ENCODE measurements at regions not wholly inside any gene's neighbourhood (a gene's known extent, or its start where the extent isn't known, plus 50 kb on each side); places are given as distances from the start of the nearest gene placed in this dataset.

GRCh38 chr9:12091865-12092527 lies 601.2 kb upstream of the TYRP1 start:
- no peak overlapping the region for H3K4me3 ChIP-seq (ENCODE audit: control insufficient read depth, low read depth, low read length)
- TF ChIP-seq CTCF (conservative IDR thresholded peaks at IDR 0.05; ENCODE audit: control insufficient read depth, insufficient read depth, low read depth, low read length) = no peak

DNA sequence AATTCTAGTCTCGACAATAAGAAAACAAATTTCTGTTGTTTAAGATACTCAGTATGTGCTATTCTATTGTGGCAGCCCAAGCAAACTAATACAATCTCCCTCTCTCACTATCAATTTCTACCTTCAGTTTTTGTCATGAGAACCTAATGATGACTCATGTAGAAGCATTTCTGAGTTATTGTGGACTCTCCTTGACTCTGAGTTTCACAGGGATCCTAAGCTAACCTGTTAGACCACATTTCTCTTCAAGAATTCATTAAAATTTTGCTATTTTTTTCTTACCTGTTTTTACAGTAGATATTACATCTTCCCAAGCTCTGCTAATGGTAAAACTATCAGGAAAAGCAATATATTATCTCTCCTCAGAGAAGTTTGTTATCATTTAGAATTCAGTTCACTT lies 599.1 kb upstream of the TYRP1 start:
- H3K4me3 ChIP-seq (ENCODE audit: control insufficient read depth, low read depth, low read length) = no peak overlapping the region
- no peak for DNase-seq (ENCODE audit: low read depth)

More at GRCh38 chr9:12091865-12092527, 601.2 kb upstream of the TYRP1 start:
- DNase-seq (ENCODE audit: low read depth) = no peak

GRCh38 chr9:12095931-12096330 lies 597.3 kb upstream of the TYRP1 start:
- DNase-seq (ENCODE audit: low read depth) = no peak
- TF ChIP-seq CTCF (conservative IDR thresholded peaks at IDR 0.05; ENCODE audit: control insufficient read depth, insufficient read depth, low read depth, low read length) = no peak

More for the DNA sequence above, 599.1 kb upstream of the TYRP1 start:
- TF ChIP-seq CTCF (conservative IDR thresholded peaks at IDR 0.05; ENCODE audit: control insufficient read depth, insufficient read depth, low read depth, low read length) = no peak

DNA sequence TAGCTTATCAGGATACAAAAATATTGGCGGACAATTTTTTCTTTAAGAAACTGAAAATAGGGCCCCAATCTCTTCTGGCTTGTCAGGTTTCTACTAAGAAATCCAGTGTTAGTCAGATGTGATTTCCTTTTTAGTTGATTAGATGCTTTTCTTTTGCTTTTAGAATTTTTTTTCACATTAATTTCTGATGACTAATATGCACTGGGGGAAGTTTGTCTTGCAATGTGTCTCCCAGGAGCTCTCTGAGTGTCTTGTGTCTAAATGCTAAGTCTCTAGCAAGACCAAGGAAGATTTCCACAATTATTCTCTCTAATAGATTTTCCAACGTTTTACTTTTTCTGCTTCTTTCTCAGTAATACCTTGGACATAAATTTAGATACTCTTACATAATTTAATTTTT lies 559.8 kb upstream of the TYRP1 start:
- no peak for TF ChIP-seq CTCF (conservative IDR thresholded peaks at IDR 0.05; ENCODE audit: control insufficient read depth, insufficient read depth, low read depth, low read length)
- DNase-seq (ENCODE audit: low read depth) = peak; percentile 1
- no peak overlapping the region for H3K4me3 ChIP-seq (ENCODE audit: control insufficient read depth, low read depth, low read length)

More at GRCh38 chr9:12095931-12096330, 597.3 kb upstream of the TYRP1 start:
- no peak overlapping the region for H3K4me3 ChIP-seq (ENCODE audit: control insufficient read depth, low read depth, low read length)

DNA sequence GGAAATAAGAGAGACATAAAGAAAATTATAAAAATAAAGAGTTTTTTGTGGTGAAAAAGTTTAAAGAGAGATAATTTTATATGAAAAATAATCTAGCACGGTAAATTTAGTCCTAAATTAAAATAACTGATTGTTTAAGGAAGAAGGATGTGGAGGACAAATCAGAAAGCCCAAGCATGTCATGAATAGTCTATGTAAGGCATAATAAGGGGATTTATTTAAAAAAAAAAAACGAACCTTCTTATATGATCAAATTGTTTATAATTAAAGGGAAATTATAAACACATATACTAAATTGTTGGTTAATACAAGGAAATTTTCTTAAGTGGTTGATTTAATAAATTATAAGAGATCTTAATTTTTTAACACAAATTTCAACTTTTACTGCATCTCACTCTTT lies 551.8 kb upstream of the TYRP1 start:
- no peak overlapping the region for H3K4me3 ChIP-seq (ENCODE audit: control insufficient read depth, low read depth, low read length)
- no peak for TF ChIP-seq CTCF (conservative IDR thresholded peaks at IDR 0.05; ENCODE audit: control insufficient read depth, insufficient read depth, low read depth, low read length)
- peak; percentile 2 for DNase-seq (ENCODE audit: low read depth)

GRCh38 chr9:12155401-12156134 lies 537.6 kb upstream of the TYRP1 start:
- no peak for DNase-seq (ENCODE audit: low read depth)
- H3K4me3 ChIP-seq (ENCODE audit: control insufficient read depth, low read depth, low read length) = no peak overlapping the region
- no peak for TF ChIP-seq CTCF (conservative IDR thresholded peaks at IDR 0.05; ENCODE audit: control insufficient read depth, insufficient read depth, low read depth, low read length)
